ELR (cell line): ENCODE measurements at regions not wholly inside any gene's neighbourhood (a gene's known extent, or its start where the extent isn't known, plus 50 kb on each side); places are given as distances from the start of the nearest gene placed in this dataset.
A peak's percentile ranks its signal among the peaks of the same experiment; 100 is the strongest.
"Not testable (repeated sequence)": the region's sequence is repeated elsewhere in the genome, so short reads cannot be mapped to it uniquely, and the experiment has no call there.

Experiments used
- DNase-seq: peaks from one replicate; pipeline ENCODE4 v3.0.0-alpha.2; 2015; ENCODE audit warnings: low read depth

DNA sequence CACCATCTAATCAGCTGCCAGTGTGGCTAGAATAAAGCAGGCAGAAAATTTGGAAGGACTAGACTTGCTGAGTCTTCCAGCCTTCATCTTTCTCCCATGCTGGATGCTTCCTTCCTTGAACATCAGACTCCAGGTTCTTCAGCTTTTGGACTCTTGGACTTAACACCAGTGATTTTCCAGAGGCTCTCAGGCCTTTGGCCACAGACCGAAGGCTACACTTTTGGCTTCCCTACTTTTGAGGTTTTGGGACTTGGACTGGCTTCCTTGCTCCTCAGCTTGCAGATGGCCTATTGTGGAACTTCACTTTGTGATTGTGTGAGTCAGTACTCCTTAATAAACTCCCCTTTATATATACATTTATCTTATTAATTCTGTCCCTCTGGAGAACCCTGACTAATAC is 129.8 kb upstream of the MB21D2 start:
- DNase-seq = not testable (repeated sequence)

DNA sequence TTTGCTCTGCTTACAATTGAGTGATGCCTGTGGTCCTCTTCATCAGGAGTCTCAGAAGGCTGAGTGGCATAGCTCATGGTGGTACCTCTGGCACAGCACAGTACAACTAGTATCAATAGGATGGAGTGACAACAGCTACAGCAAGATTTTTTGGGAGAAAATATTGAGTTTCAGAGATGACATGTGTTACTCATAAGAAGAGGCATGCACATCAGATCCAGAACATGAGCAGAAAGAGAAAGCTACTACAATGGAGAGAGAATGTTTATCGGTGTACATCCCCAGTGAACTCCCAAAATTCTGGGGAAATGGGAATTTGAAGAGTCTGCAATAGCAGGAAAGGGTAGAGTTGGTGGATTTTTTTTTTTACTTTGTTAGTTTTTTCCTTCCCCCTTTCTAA is 130.5 kb upstream of the MB21D2 start:
- no peak for DNase-seq

DNA sequence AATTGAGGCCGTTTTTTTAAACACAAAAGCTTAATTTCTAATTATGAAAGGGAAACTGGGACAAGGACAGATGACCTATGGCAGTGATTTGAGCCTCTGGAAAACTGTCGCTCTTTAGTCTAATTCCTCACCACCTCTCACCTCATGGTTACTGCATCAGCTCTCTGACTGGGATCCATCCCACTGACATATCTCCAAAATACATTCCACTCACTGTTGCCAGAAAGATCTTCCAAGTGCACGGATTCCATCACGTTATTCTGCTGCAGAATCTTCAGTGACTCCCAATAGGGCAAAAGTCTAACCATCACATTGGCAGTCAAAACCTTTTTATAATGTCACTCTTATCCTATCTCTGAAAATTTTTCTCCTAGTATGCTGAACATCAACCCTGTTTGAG is 132.3 kb upstream of the MB21D2 start:
- DNase-seq = no peak

DNA sequence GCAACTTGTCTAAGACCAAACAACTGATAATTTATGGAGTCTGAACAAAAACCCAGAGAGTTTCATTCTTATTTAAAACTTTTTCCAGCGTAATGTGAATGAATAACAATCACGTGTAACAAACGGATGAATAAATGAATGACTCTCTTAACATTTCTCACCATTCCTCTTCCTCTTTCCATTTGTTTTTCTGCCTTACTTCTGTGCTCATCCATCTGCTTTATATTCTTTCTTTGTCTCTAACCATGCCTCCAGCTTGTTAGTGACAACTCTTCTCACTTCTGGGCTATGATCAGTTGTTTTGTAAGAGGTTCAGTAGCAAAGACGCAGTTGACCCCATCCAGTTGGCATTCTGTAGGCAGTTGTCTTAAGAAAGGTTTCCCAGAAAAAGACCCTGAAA is 133.7 kb upstream of the MB21D2 start:
- no peak for DNase-seq

DNA sequence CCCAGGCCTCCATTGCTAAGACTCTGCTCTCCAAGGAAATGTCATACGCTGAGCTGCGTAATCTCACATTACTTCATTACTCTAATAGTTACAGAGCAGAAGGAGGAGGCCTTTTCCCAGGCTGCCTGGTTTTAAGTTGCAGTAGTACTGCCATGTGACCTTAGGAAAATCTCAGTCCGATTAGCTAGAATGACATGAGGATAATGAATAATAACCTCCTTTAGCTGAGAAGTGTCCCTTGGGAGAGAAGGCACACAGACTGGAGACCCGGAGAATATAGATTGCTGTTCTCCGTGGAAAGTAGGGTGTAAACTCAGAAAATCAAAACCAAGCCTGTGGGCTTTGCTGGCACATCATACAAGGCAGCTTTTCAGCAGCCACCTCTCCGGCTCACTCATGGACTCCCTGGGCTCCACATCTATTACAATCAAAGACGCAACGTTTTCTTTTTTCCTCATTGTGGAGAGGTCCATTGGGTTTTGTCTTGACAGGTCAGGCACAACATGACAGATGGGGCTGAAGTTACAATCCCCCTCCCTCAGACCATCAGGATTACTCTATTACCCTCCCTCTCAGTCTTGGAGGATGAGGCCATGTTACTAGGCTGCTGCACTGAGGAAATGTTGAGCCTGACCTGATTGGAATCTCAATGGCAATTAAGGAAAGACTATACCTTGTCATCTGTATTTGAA is 134.8 kb upstream of the MB21D2 start:
- DNase-seq = no peak

GRCh38 chr3:193053046-193053435 is 135.4 kb upstream of the MB21D2 start:
- no peak for DNase-seq

DNA sequence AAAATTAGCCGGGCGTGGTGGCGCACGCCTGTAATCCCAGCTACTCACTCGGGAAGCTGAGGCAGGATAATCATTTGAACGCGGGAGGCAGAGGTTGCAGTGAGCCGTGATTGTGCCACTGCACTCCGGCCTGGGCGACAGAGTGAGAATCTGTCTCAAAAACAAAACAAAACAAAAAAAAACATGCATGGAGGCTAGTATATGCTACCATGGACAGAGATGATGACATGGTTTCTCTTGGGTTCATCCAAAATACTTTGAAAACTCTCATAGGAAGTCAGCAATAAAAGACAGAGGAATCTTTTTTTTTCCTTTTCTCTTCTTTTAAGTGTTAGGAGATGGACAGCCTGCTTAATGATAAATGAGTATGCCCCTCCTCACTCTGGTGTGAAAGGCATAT is 137.7 kb upstream of the MB21D2 start:
- DNase-seq = no peak

DNA sequence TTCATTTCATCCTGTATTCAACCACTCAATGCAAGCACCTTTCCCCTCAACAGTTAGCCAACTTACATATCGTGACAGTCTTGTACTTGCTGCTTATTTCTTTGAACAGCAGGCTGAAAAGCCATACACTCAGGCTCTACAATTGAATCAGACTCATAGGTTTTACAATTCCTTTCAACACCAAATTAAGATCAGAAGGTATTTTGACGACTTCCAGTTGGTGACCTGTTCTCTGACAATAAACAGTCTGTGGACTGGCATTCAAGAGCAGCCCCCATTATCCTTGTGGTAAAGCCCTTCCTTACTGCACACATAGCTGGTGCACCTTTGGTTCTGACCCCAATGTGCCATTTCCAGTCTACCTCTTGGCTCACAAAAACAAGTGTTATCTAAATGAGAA is 140.0 kb upstream of the MB21D2 start:
- no peak for DNase-seq

- no peak for DNase-seq
Observed at GRCh38 chr3:193060748-193061546, 143.3 kb upstream of the MB21D2 start.

- DNase-seq = no peak
Observed at GRCh38 chr3:193068365-193068764, 150.7 kb upstream of the MB21D2 start.

- DNase-seq = not testable (repeated sequence)
Observed at GRCh38 chr3:193069732-193070131, 152.1 kb upstream of the MB21D2 start.

- peak; percentile 2 for DNase-seq
Observed at GRCh38 chr3:193078996-193079753, 161.5 kb upstream of the MB21D2 start.

- DNase-seq = peak; percentile 11
Observed at GRCh38 chr3:193080821-193081365, 160.1 kb upstream of the PLAAT1 start.

GRCh38 chr3:193085655-193086054 is 155.4 kb upstream of the PLAAT1 start:
- DNase-seq = no peak

- no peak for DNase-seq
Observed at GRCh38 chr3:193086681-193087080, 154.3 kb upstream of the PLAAT1 start.

- DNase-seq = no peak
Observed at GRCh38 chr3:193087336-193087735, 153.7 kb upstream of the PLAAT1 start.

- DNase-seq = no peak
Observed at GRCh38 chr3:193095366-193095765, 145.7 kb upstream of the PLAAT1 start.

- DNase-seq = no peak
Observed at GRCh38 chr3:193096076-193096475, 144.9 kb upstream of the PLAAT1 start.

DNA sequence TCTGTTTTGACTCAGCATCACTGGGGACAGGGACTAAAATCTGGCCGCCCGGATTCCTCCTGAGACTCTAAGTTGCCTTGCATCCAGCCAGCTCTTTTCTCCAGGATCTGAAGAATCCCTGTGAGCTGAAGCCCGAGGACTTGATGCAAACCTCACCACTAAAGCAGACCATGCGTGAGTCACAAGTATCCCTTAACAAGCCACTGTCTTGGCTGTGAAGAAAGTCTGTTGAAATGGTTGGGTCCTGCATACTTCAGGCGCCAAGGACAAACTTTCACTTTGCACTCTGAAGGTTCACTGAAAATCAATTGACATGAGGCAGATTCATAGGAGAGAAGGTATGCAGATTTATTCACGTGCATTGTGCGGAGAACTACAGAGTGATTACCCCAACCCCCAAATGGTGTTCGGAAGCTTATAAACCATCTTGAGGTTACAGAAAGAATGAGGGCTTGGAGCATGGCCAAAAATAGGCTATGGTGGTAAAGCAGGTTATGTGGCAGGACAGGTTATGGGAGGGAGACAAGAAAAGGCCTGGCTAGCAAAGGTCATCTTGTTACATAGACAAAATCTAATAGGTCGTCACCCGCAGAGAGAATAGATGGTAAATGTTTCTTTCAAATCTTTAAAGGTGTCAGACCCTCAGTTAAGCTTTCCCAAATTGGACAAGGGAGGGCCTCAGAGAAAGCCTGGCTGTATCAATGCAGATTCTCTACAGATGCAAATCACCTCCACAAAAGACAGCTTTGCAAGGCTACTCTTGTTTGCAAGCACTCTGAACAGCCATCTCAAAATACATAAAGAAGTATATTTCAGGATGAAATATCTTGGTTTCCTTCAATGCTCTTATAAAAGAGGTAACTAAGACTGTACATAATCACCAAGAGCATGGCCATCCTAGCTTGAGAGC is 126.3 kb upstream of the PLAAT1 start:
- DNase-seq = no peak

DNA sequence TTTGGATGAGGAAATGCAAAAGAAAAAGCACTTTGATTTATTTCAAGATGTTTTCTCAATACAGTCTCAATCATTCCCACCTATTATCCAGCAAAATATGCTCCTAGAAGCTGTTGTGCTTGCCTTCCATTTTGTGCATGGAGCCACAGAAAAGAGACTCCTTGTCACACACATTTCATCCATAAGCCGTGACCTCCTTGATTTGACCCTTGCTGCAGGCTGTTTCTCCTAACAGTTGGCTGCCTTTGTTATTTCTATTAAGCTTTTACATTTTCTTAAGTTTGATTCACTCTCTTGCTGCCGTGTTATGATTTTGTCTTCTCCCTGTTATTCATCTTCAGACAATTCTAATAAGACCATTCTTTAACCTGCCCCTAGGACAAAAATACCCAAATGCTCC is 124.2 kb upstream of the PLAAT1 start:
- no peak for DNase-seq

- DNase-seq = no peak
Observed at GRCh38 chr3:193118907-193119306, 122.1 kb upstream of the PLAAT1 start.

DNA sequence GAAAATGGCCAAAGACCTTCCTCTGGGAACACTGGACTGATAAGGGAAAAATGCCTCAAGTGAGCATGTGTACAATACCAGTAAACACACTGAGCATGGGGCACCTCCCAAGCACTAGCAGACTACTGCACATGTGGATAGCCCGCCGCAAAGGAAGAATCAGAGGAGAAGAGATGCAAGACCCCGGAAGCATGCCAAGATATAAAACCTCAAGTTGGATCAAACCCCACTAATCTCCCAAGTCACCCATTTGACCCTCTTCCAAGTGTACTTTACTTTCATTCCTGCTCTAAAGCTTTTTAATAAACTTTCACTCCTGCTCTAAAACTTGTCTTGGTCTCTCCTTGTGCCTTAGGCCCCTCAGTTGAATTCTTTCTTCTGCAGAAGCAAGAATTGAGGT is 121.1 kb upstream of the PLAAT1 start:
- DNase-seq = no peak
